H4 (cell line): ENCODE measurements at regions not wholly inside any gene's neighbourhood (a gene's known extent, or its start where the extent isn't known, plus 50 kb on each side); places are given as distances from the start of the nearest gene placed in this dataset.

ENCODE experiments used
- DNase-seq: peaks from one replicate; pipeline ENCODE4 v3.0.0-alpha.2; 2015; ENCODE audit warnings: low spot score

- no peak for DNase-seq
Observed at GRCh38 chr4:65791111-65791811, 121.0 kb upstream of the EPHA5 start.

- DNase-seq: no peak
Observed at GRCh38 chr4:65789805-65790204, 119.5 kb upstream of the EPHA5 start.

GRCh38 chr4:65789341-65789740 lies 119.1 kb upstream of the EPHA5 start:
- DNase-seq: no peak

- no peak for DNase-seq
Observed at GRCh38 chr4:65777270-65777669, 107.0 kb upstream of the EPHA5 start.

GRCh38 chr4:65773636-65774035 lies 103.3 kb upstream of the EPHA5 start:
- DNase-seq: no peak

- DNase-seq: no peak
Observed at GRCh38 chr4:65747386-65747785, 77.1 kb upstream of the EPHA5 start.

- DNase-seq: no peak
Observed at GRCh38 chr4:65738134-65738533, 67.8 kb upstream of the EPHA5 start.

GRCh38 chr4:65737672-65738071 lies 67.4 kb upstream of the EPHA5 start:
- DNase-seq: no peak

- DNase-seq: no peak
Observed at GRCh38 chr4:65724973-65725372, 54.7 kb upstream of the EPHA5 start.
